Stomach (tissue), 8 donors: ENCODE measurements at regions not wholly inside any gene's neighbourhood (a gene's known extent, or its start where the extent isn't known, plus 50 kb on each side); places are given as distances from the start of the nearest gene placed in this dataset.

Source experiments
- DNase-seq, 2 donors: peaks; one replicate each; pipeline versions ENCODE4 v3.0.0 to v3.0.0-alpha.2; 2013 to 2019
- H3K27ac ChIP-seq, 5 donors: fragments of 200-600 bp in 4 of 5; sonication (generic) in 4 of 5; one replicate each; pipeline ENCODE4 v1.5.1; 2013 to 2019; ENCODE audit warnings: mild to moderate bottlenecking in 1 of 5, moderate library complexity in 1 of 5
- H3K27me3 ChIP-seq, 3 donors: fragments of 200-600 bp; sonication (generic); one replicate each; pipeline ENCODE4 v1.5.1; 2017 to 2019; ENCODE audit warnings: mixed run types in 1 of 3
- H3K36me3 ChIP-seq, 4 donors: fragments of 200-600 bp; sonication (generic); 1 replicate in 3 of 4; 2 replicates in 1 of 4; pipeline ENCODE4 v1.5.1; 2016 to 2019
- H3K4me1 ChIP-seq, 4 donors: fragments of 200-600 bp; sonication (generic); one replicate each; pipeline ENCODE4 v1.5.1; 2016 to 2019
- H3K4me3 ChIP-seq, 4 donors: fragments of 200-600 bp; sonication (generic) in 3 of 4; one replicate each; pipeline ENCODE4 v1.5.1; 2016 to 2019; ENCODE audit warnings: mild to moderate bottlenecking in 1 of 4
- H3K9me3 ChIP-seq, 4 donors: fragments of 200-600 bp; sonication (generic); one replicate each; pipeline ENCODE4 v1.5.1; 2016 to 2019
- CTCF ChIP-seq, 7 experiments: fragments of 450-650 bp in 4 of 7; fragments of 200-600 bp in 3 of 7; sonication (generic) in 3 of 7; IDR thresholded peaks; one replicate each; pipeline ENCODE4 v1.5.1; 2016 to 2019; ENCODE audit warnings: antibody characterized with exemption in 7 of 7, control low read depth in 2 of 7, mild to moderate bottlenecking in 1 of 7
- EP300 ChIP-seq: sonication (generic); formaldehyde crosslinking; IDR thresholded peaks from one replicate; pipeline ENCODE4 v1.6.1; 2017; ENCODE audit warnings: antibody characterized with exemption
- POLR2A ChIP-seq, 4 donors: fragments of 450-650 bp; IDR thresholded peaks; one replicate each; pipeline ENCODE4 v1.6.1; 2016; ENCODE audit warnings: antibody characterized with exemption in 4 of 4, control low read depth in 2 of 4, mild to moderate bottlenecking in 1 of 4, moderate library complexity in 1 of 4
- POLR2AphosphoS5 ChIP-seq, 3 donors: sonication (generic); formaldehyde crosslinking; IDR thresholded peaks; one replicate each; pipeline ENCODE4 v1.6.1; 2016; ENCODE audit warnings: antibody characterized with exemption in 3 of 3
- WGBS, 5 donors: extraction: QIAGEN DNeasy Blood & Tissue Kit in 3 of 5; methylation state at CpG; one replicate each; pipeline versions ENCODE4 v1.1.5 to v1.1.7; 2013 to 2018; 5-methylcytosine and 5-hydroxymethylcytosine counted together
- intact Hi-C: fragments of 100-400 bp; cut with DNase I; formaldehyde crosslinking; loops from one replicate; pipeline ENCODE4 v1.15.1; 2023; ENCODE audit warnings: low total_unique reads
- small RNA-seq, 4 donors: library from RNA; depleted of rRNA; stranded (forward); fragments of <200 nt; gene quantifications; one replicate each; pipeline ENCODE3, GENCODE V24; 2016
- donor health status: healthy with polysubstance abuse.
- donor health status: Bipolar disorder and iron deficiency.
- donor health status: healthy.

GRCh38 chr6:26311385-26312095, 53.5 kb upstream of the BTN3A2 start:
- DNase-seq = peak in 1 of 2 donors; percentile 85
- WGBS, 5 donors = 3 to 7% (median 6%) methylated on average over 18 of the region's 18 CpGs
- Histone ChIP-seq H3K4me3 (peak overlapping the region; percentile 21 to 48 (median 44)), H3K36me3 (no peaks in the 10 kb centered on the region), H3K27ac (peak overlapping the region; percentile 2 to 73 (median 60)), H3K9me3 (no peaks in the 10 kb centered on the region), H3K4me1 (peaks cover 4 to 34% (median 24%) of the 10 kb centered on the region in 4 donors), H3K27me3 (no peaks in the 10 kb centered on the region)
- TF ChIP-seq POLR2AphosphoS5 (IDR thresholded peaks at IDR 0.05) (peak in 1 of 3 donors; percentile 20), POLR2A (IDR thresholded peaks at IDR 0.05) (no peak), EP300 (no peak)
- intact Hi-C loops = no loop called here

- H3K4me1 ChIP-seq = peaks cover 4 to 34% (median 24%) of the 10 kb centered on the region in 4 donors
- WGBS, 5 donors = 5 to 9% (median 6%) methylated on average over 6 of the region's 6 CpGs
- peaks cover 0 to 3% (median 0%) of the 10 kb centered on the region in 3 donors for H3K27me3 ChIP-seq
- DNase-seq = no peak
- H3K27ac ChIP-seq = peak overlapping the region in 4 of 5 donors; percentile 2 to 73 (median 60)
- intact Hi-C loops = no loop called here
- H3K9me3 ChIP-seq = no peaks in the 10 kb centered on the region
- TF ChIP-seq CTCF (IDR thresholded peaks at IDR 0.05) (no peak), EP300 (no peak), POLR2A (IDR thresholded peaks at IDR 0.05) (no peak), POLR2AphosphoS5 (IDR thresholded peaks at IDR 0.05) (no peak)
- H3K4me3 ChIP-seq = peak overlapping the region; percentile 21 to 48 (median 44)
- no peaks in the 10 kb centered on the region for H3K36me3 ChIP-seq
Measured at GRCh38 chr6:26312096-26312463, 52.9 kb upstream of the BTN3A2 start.

DNA sequence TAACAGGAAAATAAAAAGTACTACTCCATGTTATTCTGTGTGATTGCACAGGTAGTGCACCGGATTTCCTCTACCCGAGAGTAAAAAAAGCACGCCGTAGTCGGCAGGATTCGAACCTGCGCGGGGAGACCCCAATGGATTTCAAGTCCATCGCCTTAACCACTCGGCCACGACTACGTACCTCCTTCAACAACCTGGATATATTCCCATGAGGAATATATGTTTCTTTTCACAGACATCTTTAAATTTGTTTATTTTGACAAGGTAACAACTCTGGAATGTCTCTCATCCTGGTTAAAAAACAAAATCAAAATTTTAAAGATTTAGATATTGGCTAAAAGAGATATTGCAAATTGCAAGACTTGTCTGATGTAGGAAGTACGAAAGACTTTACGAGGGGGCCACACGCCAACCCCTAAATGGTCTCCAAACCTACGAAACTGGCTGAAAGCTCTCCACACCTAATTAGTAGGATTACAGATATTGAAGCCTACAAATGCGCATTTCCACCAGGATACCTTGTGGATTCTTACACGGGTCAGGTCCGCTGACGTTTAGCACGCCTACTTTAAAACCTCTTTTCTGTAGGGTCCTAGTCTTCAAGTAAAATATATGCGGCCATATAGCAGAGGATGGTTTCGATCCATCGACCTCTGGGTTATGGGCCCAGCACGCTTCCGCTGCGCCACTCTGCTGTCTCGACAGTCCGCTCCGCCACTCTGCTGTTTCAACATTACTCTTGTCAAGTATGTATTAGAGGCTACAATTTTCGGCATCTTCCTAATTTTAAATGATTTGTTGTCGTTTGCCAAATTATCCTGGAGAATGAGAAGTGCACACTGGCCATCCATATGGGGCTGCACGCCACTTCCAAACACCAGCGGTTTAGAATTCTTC, 52.2 kb upstream of the BTN3A2 start:
- Histone ChIP-seq H3K4me1 (peaks cover 4 to 34% (median 24%) of the 10 kb centered on the region in 4 donors), H3K27ac (peak overlapping the region; percentile 39 to 73 (median 60)), H3K9me3 (no peaks in the 10 kb centered on the region), H3K4me3 (peak overlapping the region; percentile 42 to 50 (median 47)), H3K27me3 (peaks cover 0 to 10% (median 0%) of the 10 kb centered on the region in 3 donors), H3K36me3 (no peaks in the 10 kb centered on the region)
- peak; percentile 78 to 92 for DNase-seq
- intact Hi-C loops = no loop called here
- TF ChIP-seq POLR2A (IDR thresholded peaks at IDR 0.05) (no peak), POLR2AphosphoS5 (IDR thresholded peaks at IDR 0.05) (peak in 2 of 3 donors; percentile 6 to 44)
- 1 to 2% (median 1%) methylated on average over 34 of the region's 34 CpGs for WGBS, 5 donors

Small RNA genes lying in the stretch of these regions (small RNA-seq; reads per million reads assigned to genes)
- 0 reads per million in 4 donors for gene AL031777.2
- 0 to 0.59 (median 0) reads per million in 4 donors for gene HIST1H2AD
- 0 to 0.39 (median 0) reads per million in 4 donors for gene HIST1H2APS3
- 0 reads per million in 4 donors for gene HIST1H4G
- 0 reads per million in 4 donors for gene LARP1P1
